GM12878 (cell line): ENCODE measurements at regions not wholly inside any gene's neighbourhood (a gene's known extent, or its start where the extent isn't known, plus 50 kb on each side); places are given as distances from the start of the nearest gene placed in this dataset.

ENCODE experiments used
- ATAC-seq: fragments of 200-7000 bp; cut with Tn5 transposase; 3 replicates; pipeline ENCODE4 v1.9.1; 2020; ENCODE audit warnings: mild to moderate bottlenecking, moderate library complexity
- BruUV-seq: library from RNA; stranded (reverse); fragments of 400-500 nt; replicated peaks from 2 replicates; lab custom pipeline; 2021; lab: Mats Ljungman, UMichigan
- CTCF ChIA-PET: fragments of 300-600 bp; sonication (Branson Sonifier 250); formaldehyde crosslinking; extraction: SDS; loops from one replicate; lab custom pipeline; 2021; ENCODE audit warnings: inconsistent platforms; lab: Yijun Ruan, JAX
- POLR2A ChIA-PET: fragments of 350-600 bp; formaldehyde crosslinking; extraction: SDS; loops from one replicate; lab custom pipeline; 2021; ENCODE audit warnings: inconsistent platforms; lab: Charles Lee
- RAD21 ChIA-PET: fragments of 300-600 bp; sonication (Branson Sonifier 250); formaldehyde crosslinking; loops from one replicate; lab custom pipeline; 2023; ENCODE audit warnings: antibody characterized with exemption; ENCODE audit not compliant: unreplicated experiment; lab: Charles Lee
- SMC1A ChIA-PET: fragments of 300-600 bp; sonication (Branson Sonifier 250); formaldehyde crosslinking; loops from one replicate; lab custom pipeline; 2023; ENCODE audit not compliant: unreplicated experiment, uncharacterized antibody; lab: Charles Lee
- DNase-seq: peaks from one replicate; pipeline ENCODE4 v3.0.0-alpha.2; 2011; ENCODE audit warnings: low read depth, low spot score
- FAIRE-seq: peaks from 3 replicates; lab custom pipeline; 2011; peaks lifted over from hg19 to GRCh38; lab: Jason Lieb, UNC
- H2AFZ ChIP-seq: 2 replicates; pipeline ENCODE4 v1.6.0; 2011; ENCODE audit warnings: low read depth, low read length, control low read depth; ENCODE audit not compliant: control insufficient read depth
- H3K27ac ChIP-seq: 2 replicates; pipeline ENCODE4 v1.5.1; 2011; ENCODE audit warnings: control low read depth; ENCODE audit not compliant: control insufficient read depth, insufficient read depth
- H3K27me3 ChIP-seq, 2 experiments: replicated peaks in 1 of 2; 2 replicates each; pipeline versions ENCODE4 v1.6.0 to v1.6.1; 2011; ENCODE audit warnings: low read length in 1 of 2; ENCODE audit not compliant: control insufficient read depth in 2 of 2, insufficient read depth in 2 of 2
- H3K36me3 ChIP-seq, 2 experiments: 2 replicates each; pipeline ENCODE4 v1.5.1; 2011; ENCODE audit warnings: low read length in 1 of 2; ENCODE audit not compliant: control insufficient read depth in 2 of 2, insufficient read depth in 2 of 2
- H3K4me1 ChIP-seq: 2 replicates; pipeline ENCODE4 v1.6.1; 2011; ENCODE audit warnings: mild to moderate bottlenecking, low read length, moderate library complexity, mixed read lengths; ENCODE audit not compliant: control insufficient read depth, insufficient read depth
- H3K4me2 ChIP-seq: 2 replicates; pipeline ENCODE4 v1.6.0; 2011; ENCODE audit warnings: control low read depth; ENCODE audit not compliant: control insufficient read depth, insufficient read depth
- H3K4me3 ChIP-seq: fragments of 200-600 bp; sonication (generic); 2 replicates; pipeline ENCODE4 v1.5.1; 2016
- H3K79me2 ChIP-seq: 2 replicates; pipeline ENCODE4 v1.6.0; 2011; ENCODE audit warnings: low read length; ENCODE audit not compliant: control insufficient read depth, insufficient read depth
- H3K9ac ChIP-seq: 2 replicates; pipeline ENCODE4 v1.8.0; 2011; ENCODE audit warnings: low read length, control low read depth, mixed read lengths; ENCODE audit not compliant: control insufficient read depth, insufficient read depth
- H3K9me3 ChIP-seq: replicated peaks from 3 replicates; pipeline ENCODE4 v1.5.1; 2011; ENCODE audit warnings: mild to moderate bottlenecking, low read length; ENCODE audit not compliant: control insufficient read depth, insufficient read depth
- H4K20me1 ChIP-seq: 2 replicates; pipeline ENCODE4 v1.6.0; 2011; ENCODE audit not compliant: control insufficient read depth, insufficient read depth
- ELK1 ChIP-seq: IDR thresholded peaks from 2 replicates; pipeline ENCODE4 v1.6.1; 2012; ENCODE audit warnings: low read depth, low read length, improper control_type of control experiment
- FOXK2 ChIP-seq: fragments of 450-650 bp; IDR thresholded peaks from 2 replicates; pipeline ENCODE4 v1.6.1; 2017; ENCODE audit warnings: mild to moderate bottlenecking, moderate library complexity
- HDAC2 ChIP-seq: fragments of 200-600 bp; sonication (generic); IDR thresholded peaks from 2 replicates; pipeline ENCODE4 v1.6.1; 2017
- KDM1A ChIP-seq: fragments of 200-600 bp; sonication (generic); IDR thresholded peaks from 2 replicates; pipeline ENCODE4 v1.6.1; 2016; ENCODE audit warnings: borderline replicate concordance
- MEF2A ChIP-seq: IDR thresholded peaks from 2 replicates; pipeline ENCODE4 v1.6.1; 2011; ENCODE audit warnings: low read depth, mild to moderate bottlenecking, low read length, moderate library complexity; ENCODE audit not compliant: insufficient read depth
- NFIC ChIP-seq: IDR thresholded peaks from 2 replicates; pipeline ENCODE4 v1.6.1; 2012; ENCODE audit warnings: low read depth, mild to moderate bottlenecking, inconsistent platforms, low read length, moderate library complexity
- NR2C2 ChIP-seq: IDR thresholded peaks from 2 replicates; pipeline ENCODE4 v1.6.1; 2011; ENCODE audit warnings: borderline replicate concordance, low read depth; ENCODE audit not compliant: control insufficient read depth, insufficient read length
- PAX5 ChIP-seq: IDR thresholded peaks from 2 replicates; pipeline ENCODE4 v1.6.1; 2011; ENCODE audit warnings: low read depth, low read length, borderline replicate concordance
- POLR2AphosphoS5 ChIP-seq: IDR thresholded peaks from 2 replicates; pipeline ENCODE4 v1.6.1; 2011; ENCODE audit warnings: mild to moderate bottlenecking, low read length, inconsistent platforms
- POU2F2 ChIP-seq: IDR thresholded peaks from 3 replicates; pipeline ENCODE4 v1.6.1; 2011; ENCODE audit warnings: low read depth, mild to moderate bottlenecking, low read length, borderline replicate concordance
- RAD51 ChIP-seq: fragments of 450-650 bp; IDR thresholded peaks from 2 replicates; pipeline ENCODE4 v1.6.1; 2016; ENCODE audit warnings: moderate library complexity, mild to moderate bottlenecking, inconsistent platforms
- RB1 ChIP-seq: fragments of 450-650 bp; formaldehyde crosslinking; IDR thresholded peaks from 2 replicates; pipeline ENCODE4 v1.6.1; 2017; ENCODE audit warnings: mild to moderate bottlenecking, borderline replicate concordance
- RFX5 ChIP-seq: IDR thresholded peaks from 2 replicates; pipeline ENCODE4 v1.6.1; 2011; ENCODE audit warnings: low read depth, low read length, improper control_type of control experiment
- SKIL ChIP-seq: fragments of 450-650 bp; IDR thresholded peaks from 2 replicates; pipeline ENCODE4 v1.6.1; 2017; ENCODE audit warnings: mild to moderate bottlenecking, low read depth, inconsistent platforms; ENCODE audit not compliant: poor library complexity, severe bottlenecking
- SMC3 ChIP-seq: IDR thresholded peaks from 2 replicates; pipeline ENCODE4 v1.6.1; 2011; ENCODE audit warnings: low read length, improper control_type of control experiment, borderline replicate concordance
- SREBF2 ChIP-seq: IDR thresholded peaks from 2 replicates; pipeline ENCODE4 v1.6.1; 2012; ENCODE audit warnings: mild to moderate bottlenecking, low read length
- SUZ12 ChIP-seq: fragments of 200-600 bp; sonication (generic); IDR thresholded peaks from one replicate; pipeline ENCODE4 v1.6.1; 2018; ENCODE audit warnings: antibody characterized with exemption, mild to moderate bottlenecking; ENCODE audit not compliant: unreplicated experiment
- WGBS: methylation state at CpG from one replicate; pipeline ENCODE4 v1.1.6; 2016; ENCODE audit warnings: low lambda C conversion rate; ENCODE audit not compliant: insufficient replicate concordance, insufficient coverage; ENCODE audit errors: missing lambda C conversion rate; 5-methylcytosine and 5-hydroxymethylcytosine counted together
- in situ Hi-C: fragments of 300-500 bp; cut with MboI; formaldehyde crosslinking; loops from 9 replicates; pipeline ENCODE4 v1.14.3; 2018; ENCODE audit warnings: mixed read lengths
- intact Hi-C: fragments of 100-400 bp; cut with micrococcal nuclease; formaldehyde crosslinking; loops from one replicate; pipeline ENCODE4 v1.14.2; 2022; ENCODE audit not compliant: unreplicated experiment
- TF ChIP-seq, protein P1 (sequence below): fragments of 450-650 bp; IDR thresholded peaks from 2 replicates; pipeline ENCODE4 v1.6.1; 2017; ENCODE audit warnings: low read depth, mild to moderate bottlenecking, moderate library complexity
- TF ChIP-seq, protein P2 (sequence below): IDR thresholded peaks from 2 replicates; pipeline ENCODE4 v1.6.1; 2011; ENCODE audit warnings: borderline replicate concordance, low read depth, mild to moderate bottlenecking, moderate library complexity, mixed read lengths, low read length; ENCODE audit not compliant: insufficient read depth; ENCODE audit errors: extremely low read length

DNA sequence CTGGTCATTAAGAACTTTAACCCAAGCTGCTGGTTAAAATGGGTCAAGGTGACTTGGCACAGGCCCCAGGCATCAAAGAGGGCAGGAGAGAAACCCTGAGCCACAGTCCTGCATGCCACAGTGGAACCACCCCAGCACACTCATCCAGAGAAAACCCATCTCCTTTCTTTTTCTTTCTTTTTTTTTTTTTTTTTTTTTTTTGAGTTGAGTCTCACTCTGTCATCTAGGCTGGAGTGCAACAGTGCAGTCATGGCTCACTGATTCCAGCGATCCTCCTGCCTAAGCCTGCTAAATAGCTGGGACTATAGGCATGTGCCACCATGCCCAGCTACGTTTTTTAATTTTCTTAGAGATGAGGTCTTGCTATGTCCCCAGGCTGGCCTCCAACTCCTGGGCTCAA is 109.2 kb upstream of the RAB4A start (continued):
- TF ChIP-seq NR2C2 (no peak), SUZ12 (no peak), RB1 (no peak), POLR2AphosphoS5 (no peak), SMC3 (no peak)
- TF ChIP-seq, all 136 proteins: peak for 0

DNA sequence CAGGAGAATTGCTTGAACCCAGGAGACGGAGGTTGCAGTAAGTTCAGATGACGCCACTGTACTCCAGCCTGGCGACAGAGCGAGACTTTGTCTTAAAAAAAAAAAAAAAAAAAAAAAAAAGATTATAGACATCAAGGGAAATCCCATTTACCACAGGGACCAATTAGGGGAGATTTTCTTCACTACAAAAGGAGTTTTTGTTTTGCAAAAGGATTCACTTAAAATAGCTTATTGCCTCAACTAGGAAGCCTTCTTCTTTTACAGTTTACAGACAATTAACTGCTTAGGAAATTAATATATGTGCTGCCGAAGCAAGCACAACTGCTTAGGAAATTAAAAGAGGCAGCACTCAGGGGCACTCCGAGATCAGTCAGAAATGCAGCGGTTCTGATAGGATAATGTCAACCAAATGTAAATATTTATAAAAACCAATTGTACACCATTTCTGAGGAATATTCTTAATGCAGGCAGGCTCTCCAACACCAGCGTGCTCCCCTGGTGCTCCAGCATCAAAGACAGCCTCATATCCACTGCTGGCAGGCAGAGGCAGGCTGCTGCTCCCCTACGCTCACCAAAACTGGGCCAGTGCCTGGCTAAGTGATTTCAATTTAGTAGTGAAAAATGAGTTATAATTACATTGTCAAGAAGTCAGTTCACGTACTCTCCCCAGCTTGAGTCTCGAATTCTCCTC is 107.9 kb upstream of the RAB4A start:
- POLR2A ChIA-PET: no interaction called here
- Histone ChIP-seq H3K79me2 (no peaks in the 10 kb centered on the region), H3K9ac (no peak overlapping the region), H3K4me3 (no peak overlapping the region), H3K4me1 (no peaks in the 10 kb centered on the region; the same call in 1 of the 2 replicates), H2AFZ (no peak overlapping the region), H3K27ac (no peak overlapping the region), H3K4me2 (no peak overlapping the region), H3K36me3 (no peaks in the 10 kb centered on the region), H3K9me3 (no peaks in the 10 kb centered on the region), H4K20me1 (no peaks in the 10 kb centered on the region), H3K27me3 (no peaks in the 10 kb centered on the region; a peak in 2 of 4 replicates)
- SMC1A ChIA-PET: no interaction called here
- in situ Hi-C loops (no loop called here), intact Hi-C loops (no loop called here)
- no peak for DNase-seq
- no peak for ATAC-seq
- BruUV-seq: no TSS peak
- WGBS: 46% methylated on average over 11 of the region's 11 CpGs
- FAIRE-seq: no peak
- RAD21 ChIA-PET: no interaction called here
- CTCF ChIA-PET: no interaction called here
- TF ChIP-seq NFIC: no peak
- no peak for TF ChIP-seq HDAC2
- no peak for TF ChIP-seq RAD51
- no peak for TF ChIP-seq RFX5
- TF ChIP-seq FOXK2: no peak
- TF ChIP-seq, protein P1, sequence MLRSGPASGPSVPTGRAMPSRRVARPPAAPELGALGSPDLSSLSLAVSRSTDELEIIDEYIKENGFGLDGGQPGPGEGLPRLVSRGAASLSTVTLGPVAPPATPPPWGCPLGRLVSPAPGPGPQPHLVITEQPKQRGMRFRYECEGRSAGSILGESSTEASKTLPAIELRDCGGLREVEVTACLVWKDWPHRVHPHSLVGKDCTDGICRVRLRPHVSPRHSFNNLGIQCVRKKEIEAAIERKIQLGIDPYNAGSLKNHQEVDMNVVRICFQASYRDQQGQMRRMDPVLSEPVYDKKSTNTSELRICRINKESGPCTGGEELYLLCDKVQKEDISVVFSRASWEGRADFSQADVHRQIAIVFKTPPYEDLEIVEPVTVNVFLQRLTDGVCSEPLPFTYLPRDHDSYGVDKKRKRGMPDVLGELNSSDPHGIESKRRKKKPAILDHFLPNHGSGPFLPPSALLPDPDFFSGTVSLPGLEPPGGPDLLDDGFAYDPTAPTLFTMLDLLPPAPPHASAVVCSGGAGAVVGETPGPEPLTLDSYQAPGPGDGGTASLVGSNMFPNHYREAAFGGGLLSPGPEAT: no peak
- no peak for TF ChIP-seq KDM1A
- no peak for TF ChIP-seq POU2F2
- TF ChIP-seq MEF2A: no peak
- no peak for TF ChIP-seq SREBF2
- no peak for TF ChIP-seq SKIL
- TF ChIP-seq, protein P2, sequence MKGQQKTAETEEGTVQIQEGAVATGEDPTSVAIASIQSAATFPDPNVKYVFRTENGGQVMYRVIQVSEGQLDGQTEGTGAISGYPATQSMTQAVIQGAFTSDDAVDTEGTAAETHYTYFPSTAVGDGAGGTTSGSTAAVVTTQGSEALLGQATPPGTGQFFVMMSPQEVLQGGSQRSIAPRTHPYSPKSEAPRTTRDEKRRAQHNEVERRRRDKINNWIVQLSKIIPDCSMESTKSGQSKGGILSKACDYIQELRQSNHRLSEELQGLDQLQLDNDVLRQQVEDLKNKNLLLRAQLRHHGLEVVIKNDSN: no peak
- no peak for TF ChIP-seq PAX5
- TF ChIP-seq ELK1: no peak
